ENCODE measurements at regions not wholly inside any gene's neighbourhood (a gene's known extent, or its start where the extent isn't known, plus 50 kb on each side); places are given as distances from the start of the nearest gene placed in this dataset.

DNA sequence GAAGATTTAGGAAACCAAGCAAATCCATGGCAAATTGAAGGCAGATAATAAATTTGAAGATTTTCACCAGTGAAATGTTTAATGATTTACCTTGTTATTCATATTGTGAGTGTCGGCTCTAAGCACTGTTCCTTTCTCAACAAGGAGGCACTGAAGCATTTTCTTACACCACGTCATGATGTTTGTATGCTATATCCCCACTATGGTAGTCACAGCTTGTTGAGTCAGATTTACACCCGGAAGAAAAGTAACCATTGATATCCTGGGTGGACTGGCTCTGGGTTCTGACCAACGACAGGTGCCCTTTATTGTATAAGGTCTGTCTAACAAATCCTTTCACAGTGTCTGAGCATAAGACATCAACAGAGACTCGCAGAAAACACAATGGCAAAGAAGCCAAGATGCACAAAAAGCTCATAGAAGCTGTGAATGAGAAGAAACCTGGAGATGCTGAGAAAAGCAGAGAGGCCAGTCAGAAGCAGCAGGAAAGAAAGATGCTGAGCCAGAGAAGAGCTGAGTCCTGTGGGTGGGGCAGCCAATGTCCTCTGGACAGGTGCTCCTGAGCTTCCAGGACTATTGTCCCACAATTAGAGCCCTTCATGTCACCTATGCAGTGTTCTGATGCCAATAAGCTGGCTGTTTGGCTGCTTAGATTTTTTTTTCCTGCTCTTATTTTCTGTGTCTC lies 49.7 kb upstream of the ARHGAP5 start:
- no peak for DNase-seq

Data from retina (tissue), 1 donor.